Tibial nerve (tissue), 4 donors: ENCODE measurements at regions not wholly inside any gene's neighbourhood (a gene's known extent, or its start where the extent isn't known, plus 50 kb on each side); places are given as distances from the start of the nearest gene placed in this dataset.

Experiments
- EP300 ChIP-seq, 2 donors: sonication (generic); formaldehyde crosslinking; IDR thresholded peaks; one replicate each; pipeline ENCODE4 v1.6.1; 2017; ENCODE audit warnings: antibody characterized with exemption in 2 of 2, mild to moderate bottlenecking in 1 of 2
- POLR2A ChIP-seq, 2 donors: fragments of 450-650 bp; IDR thresholded peaks; one replicate each; pipeline ENCODE4 v1.6.1; 2017; ENCODE audit warnings: antibody characterized with exemption in 2 of 2, mild to moderate bottlenecking in 2 of 2, moderate library complexity in 2 of 2
- TF ChIP-seq, protein P1 (sequence below), 5 experiments: fragments of 200-600 bp in 3 of 5; fragments of 450-650 bp in 2 of 5; sonication (generic) in 3 of 5; IDR thresholded peaks; one replicate each; pipeline ENCODE4 v1.5.1; 2016 to 2019; ENCODE audit warnings: antibody characterized with exemption in 5 of 5, mild to moderate bottlenecking in 3 of 5, moderate library complexity in 2 of 5

DNA sequence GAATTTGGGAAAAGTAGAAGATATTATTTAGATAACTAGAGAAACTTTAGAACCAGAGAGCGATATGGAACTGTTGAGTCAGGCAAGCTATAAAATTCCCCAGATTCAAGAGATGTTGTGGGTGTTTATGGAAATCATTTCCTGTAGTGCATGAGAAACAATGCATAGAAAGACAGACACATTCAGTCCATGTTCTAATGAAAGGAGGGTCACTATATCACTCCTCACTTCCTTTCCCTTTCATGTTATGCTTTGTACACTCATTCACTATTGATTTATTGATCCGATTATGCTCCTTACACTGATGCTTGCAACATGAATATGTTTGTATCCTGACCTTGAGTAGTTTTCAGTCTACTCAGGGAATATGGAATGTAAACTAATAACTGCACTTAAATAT, 1459.9 kb upstream of the ALCAM start:
- TF ChIP-seq POLR2A (IDR thresholded peaks at IDR 0.05) (no peak), EP300 (IDR thresholded peaks at IDR 0.05) (no peak)
- TF ChIP-seq, protein P1, sequence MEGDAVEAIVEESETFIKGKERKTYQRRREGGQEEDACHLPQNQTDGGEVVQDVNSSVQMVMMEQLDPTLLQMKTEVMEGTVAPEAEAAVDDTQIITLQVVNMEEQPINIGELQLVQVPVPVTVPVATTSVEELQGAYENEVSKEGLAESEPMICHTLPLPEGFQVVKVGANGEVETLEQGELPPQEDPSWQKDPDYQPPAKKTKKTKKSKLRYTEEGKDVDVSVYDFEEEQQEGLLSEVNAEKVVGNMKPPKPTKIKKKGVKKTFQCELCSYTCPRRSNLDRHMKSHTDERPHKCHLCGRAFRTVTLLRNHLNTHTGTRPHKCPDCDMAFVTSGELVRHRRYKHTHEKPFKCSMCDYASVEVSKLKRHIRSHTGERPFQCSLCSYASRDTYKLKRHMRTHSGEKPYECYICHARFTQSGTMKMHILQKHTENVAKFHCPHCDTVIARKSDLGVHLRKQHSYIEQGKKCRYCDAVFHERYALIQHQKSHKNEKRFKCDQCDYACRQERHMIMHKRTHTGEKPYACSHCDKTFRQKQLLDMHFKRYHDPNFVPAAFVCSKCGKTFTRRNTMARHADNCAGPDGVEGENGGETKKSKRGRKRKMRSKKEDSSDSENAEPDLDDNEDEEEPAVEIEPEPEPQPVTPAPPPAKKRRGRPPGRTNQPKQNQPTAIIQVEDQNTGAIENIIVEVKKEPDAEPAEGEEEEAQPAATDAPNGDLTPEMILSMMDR (IDR thresholded peaks at IDR 0.05), result no peak
